ENCODE measurements at regions not wholly inside any gene's neighbourhood (a gene's known extent, or its start where the extent isn't known, plus 50 kb on each side); places are given as distances from the start of the nearest gene placed in this dataset.

DNA sequence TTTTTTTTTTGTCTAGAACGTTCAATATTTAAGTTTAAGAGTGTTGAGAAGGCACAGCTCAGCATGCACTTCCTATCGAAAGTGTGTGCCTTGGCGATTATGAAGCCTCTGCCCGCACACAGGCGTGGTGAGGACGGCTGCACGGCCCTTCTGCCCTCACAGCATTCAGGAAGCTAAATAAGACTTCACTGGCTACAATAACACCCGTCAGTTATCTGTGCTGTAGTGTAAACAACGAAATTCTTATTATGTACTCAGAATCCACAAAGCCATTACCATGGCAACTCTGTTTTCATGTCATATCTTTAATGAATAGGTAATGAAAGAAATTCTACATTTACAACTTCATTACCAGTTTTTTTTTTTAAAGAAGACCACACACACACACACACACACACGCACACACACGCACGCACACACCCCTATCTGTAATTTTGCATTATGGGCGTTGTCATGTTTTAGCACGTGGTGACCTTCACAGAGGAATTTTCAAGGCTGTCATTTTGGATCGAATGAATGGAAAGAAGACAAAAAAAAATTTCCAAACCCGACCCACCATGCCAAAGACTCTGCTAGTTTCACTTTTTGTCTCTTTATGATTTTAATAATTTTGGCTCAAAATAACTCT is 254.8 kb upstream of the CTBP2 start:
- Histone ChIP-seq H3K4me1 (peaks cover 0 to 11% (median 0%) of the 10 kb centered on the region in 4 donors), H3K4me3 (no peak overlapping the region), H3K27ac (no peak overlapping the region), H3K9me3 (no peaks in the 10 kb centered on the region), H3K27me3 (peaks cover 4% of the 10 kb centered on the region), H3K36me3 (no peaks in the 10 kb centered on the region)
- no peak for DNase-seq
- WGBS, 2 donors (ENCODE audit: low coverage in 1 of 2): 27 to 38% methylated on average over 7 to 16 of the region's 16 CpGs
- TF ChIP-seq POLR2A (IDR thresholded peaks at IDR 0.05) (no peak), POLR2AphosphoS5 (IDR thresholded peaks at IDR 0.05) (no peak), EP300 (IDR thresholded peaks at IDR 0.05; ENCODE audit: low read depth) (no peak)
- TF ChIP-seq, protein P1, sequence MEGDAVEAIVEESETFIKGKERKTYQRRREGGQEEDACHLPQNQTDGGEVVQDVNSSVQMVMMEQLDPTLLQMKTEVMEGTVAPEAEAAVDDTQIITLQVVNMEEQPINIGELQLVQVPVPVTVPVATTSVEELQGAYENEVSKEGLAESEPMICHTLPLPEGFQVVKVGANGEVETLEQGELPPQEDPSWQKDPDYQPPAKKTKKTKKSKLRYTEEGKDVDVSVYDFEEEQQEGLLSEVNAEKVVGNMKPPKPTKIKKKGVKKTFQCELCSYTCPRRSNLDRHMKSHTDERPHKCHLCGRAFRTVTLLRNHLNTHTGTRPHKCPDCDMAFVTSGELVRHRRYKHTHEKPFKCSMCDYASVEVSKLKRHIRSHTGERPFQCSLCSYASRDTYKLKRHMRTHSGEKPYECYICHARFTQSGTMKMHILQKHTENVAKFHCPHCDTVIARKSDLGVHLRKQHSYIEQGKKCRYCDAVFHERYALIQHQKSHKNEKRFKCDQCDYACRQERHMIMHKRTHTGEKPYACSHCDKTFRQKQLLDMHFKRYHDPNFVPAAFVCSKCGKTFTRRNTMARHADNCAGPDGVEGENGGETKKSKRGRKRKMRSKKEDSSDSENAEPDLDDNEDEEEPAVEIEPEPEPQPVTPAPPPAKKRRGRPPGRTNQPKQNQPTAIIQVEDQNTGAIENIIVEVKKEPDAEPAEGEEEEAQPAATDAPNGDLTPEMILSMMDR (IDR thresholded peaks at IDR 0.05): no peak
- intact Hi-C loops (cut with DNase I; ENCODE audit: low total_unique reads): no loop called here
- in situ Hi-C loops (cut with MboI; ENCODE audit: low pct_ligation_motif_present in 1 of 4, low pct_unique_long_range_greater_than_20kb in 1 of 4, low sequenced_read_pairs in 3 of 4): no loop called here

DNA sequence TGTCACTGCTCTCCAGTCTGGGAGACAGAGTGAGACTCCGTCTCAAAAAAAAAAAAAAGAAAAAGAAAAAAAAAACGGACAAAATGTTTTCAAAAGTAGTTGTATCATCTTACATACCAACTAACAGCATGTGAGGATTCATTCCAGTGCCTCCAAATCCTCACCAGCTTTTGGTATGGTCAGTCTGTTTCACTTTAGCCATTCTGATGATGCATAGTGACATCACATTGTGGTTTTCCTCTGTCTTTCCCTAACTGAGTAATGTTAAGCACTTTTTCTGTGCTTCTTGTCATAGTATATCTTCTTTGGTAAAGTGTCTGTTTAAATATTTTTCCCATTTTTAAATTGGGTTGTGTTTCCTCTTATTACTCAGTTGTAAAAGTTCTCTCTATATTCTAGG is 251.4 kb upstream of the CTBP2 start:
- in situ Hi-C loops (cut with MboI; ENCODE audit: low pct_ligation_motif_present in 1 of 4, low pct_unique_long_range_greater_than_20kb in 1 of 4, low sequenced_read_pairs in 3 of 4): no loop called here

DNA sequence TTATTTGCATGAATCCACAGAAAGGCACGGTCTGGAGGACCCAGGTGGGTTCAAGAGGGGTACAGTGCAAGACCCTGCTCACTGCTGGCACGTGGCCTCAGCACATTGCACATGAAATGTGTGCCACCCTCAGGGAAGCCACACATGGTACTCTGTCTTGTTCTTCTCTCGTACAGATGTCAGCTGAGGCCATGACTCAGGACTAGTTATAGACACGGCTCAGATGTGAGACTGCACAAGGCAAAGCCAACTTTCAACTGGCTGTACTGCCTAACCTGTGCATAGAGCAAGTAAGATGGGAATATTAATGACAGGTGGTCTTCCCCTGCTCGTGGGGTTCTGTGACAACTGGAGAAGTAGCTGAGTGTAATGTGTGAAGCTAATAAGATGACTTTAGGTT is 249.4 kb upstream of the CTBP2 start:
- Histone ChIP-seq H3K36me3 (no peaks in the 10 kb centered on the region), H3K4me1 (peaks cover 0 to 5% (median 0%) of the 10 kb centered on the region in 4 donors), H3K4me3 (no peak overlapping the region), H3K27ac (no peak overlapping the region), H3K27me3 (peaks cover 16% of the 10 kb centered on the region), H3K9me3 (no peaks in the 10 kb centered on the region)
- in situ Hi-C loops (cut with MboI; ENCODE audit: low pct_ligation_motif_present in 1 of 4, low pct_unique_long_range_greater_than_20kb in 1 of 4, low sequenced_read_pairs in 3 of 4) (no loop called here), intact Hi-C loops (cut with DNase I; ENCODE audit: low total_unique reads) (no loop called here)
- WGBS, 2 donors (ENCODE audit: low coverage in 1 of 2): 60 to 70% methylated on average over 1 to 5 of the region's 5 CpGs
- no peak for DNase-seq
- TF ChIP-seq POLR2AphosphoS5 (IDR thresholded peaks at IDR 0.05) (no peak), POLR2A (IDR thresholded peaks at IDR 0.05) (no peak), EP300 (IDR thresholded peaks at IDR 0.05; ENCODE audit: low read depth) (no peak)
- TF ChIP-seq, protein P1 (IDR thresholded peaks at IDR 0.05): no peak

More for the DNA sequence above, 251.4 kb upstream of the CTBP2 start:
- H3K4me3 ChIP-seq: no peak overlapping the region
- peaks cover 0 to 11% (median 0%) of the 10 kb centered on the region in 4 donors for H3K4me1 ChIP-seq
- TF ChIP-seq EP300 (IDR thresholded peaks at IDR 0.05; ENCODE audit: low read depth): no peak
- TF ChIP-seq, protein P1 (IDR thresholded peaks at IDR 0.05): no peak
- TF ChIP-seq POLR2AphosphoS5 (IDR thresholded peaks at IDR 0.05): no peak
- no peak for TF ChIP-seq POLR2A (IDR thresholded peaks at IDR 0.05)
- H3K27ac ChIP-seq: no peak overlapping the region
- intact Hi-C loops (cut with DNase I; ENCODE audit: low total_unique reads): no loop called here
- no peaks in the 10 kb centered on the region for H3K36me3 ChIP-seq
- WGBS, 2 donors (ENCODE audit: low coverage in 1 of 2): 70 to 71% methylated on average over 2 of the region's 2 CpGs
- peaks cover 12% of the 10 kb centered on the region for H3K27me3 ChIP-seq
- no peaks in the 10 kb centered on the region for H3K9me3 ChIP-seq
- DNase-seq: no peak

DNA sequence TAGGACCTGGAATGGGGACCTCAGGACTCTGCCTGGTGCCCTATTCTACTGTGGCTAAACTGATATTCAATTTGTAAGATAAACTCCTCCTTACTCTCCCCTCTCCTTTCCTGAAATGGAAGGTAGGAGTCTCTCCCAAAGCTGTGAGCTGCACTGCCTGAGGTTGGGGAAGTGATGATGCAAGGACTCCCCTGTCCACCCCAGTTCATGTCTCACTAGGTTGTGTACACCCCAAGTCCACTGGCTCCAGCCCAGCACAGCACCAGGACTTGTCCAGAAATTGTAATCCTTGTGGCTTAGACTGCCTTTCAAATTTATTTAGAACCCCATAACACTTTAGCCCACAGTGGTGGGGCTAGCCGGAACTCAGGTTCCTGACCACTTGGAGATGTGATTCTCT is 247.2 kb upstream of the CTBP2 start:
- H3K27ac ChIP-seq: no peak overlapping the region
- no peaks in the 10 kb centered on the region for H3K36me3 ChIP-seq
- TF ChIP-seq POLR2A (IDR thresholded peaks at IDR 0.05) (no peak), EP300 (IDR thresholded peaks at IDR 0.05; ENCODE audit: low read depth) (no peak), POLR2AphosphoS5 (IDR thresholded peaks at IDR 0.05) (no peak)
- TF ChIP-seq, protein P1 (IDR thresholded peaks at IDR 0.05): no peak
- H3K9me3 ChIP-seq: no peaks in the 10 kb centered on the region
- H3K4me3 ChIP-seq: no peak overlapping the region
- in situ Hi-C loops (cut with MboI; ENCODE audit: low pct_ligation_motif_present in 1 of 4, low pct_unique_long_range_greater_than_20kb in 1 of 4, low sequenced_read_pairs in 3 of 4): no loop called here
- peaks cover 12% of the 10 kb centered on the region for H3K27me3 ChIP-seq
- intact Hi-C loops (cut with DNase I; ENCODE audit: low total_unique reads): no loop called here
- 87% methylated on average over 1 of the region's 1 CpG; no CpG with 5 or more reads in 1 of the 2 donors for WGBS, 2 donors (ENCODE audit: low coverage in 1 of 2)
- H3K4me1 ChIP-seq: no peaks in the 10 kb centered on the region
- DNase-seq: no peak
